ENCODE measurements at regions not wholly inside any gene's neighbourhood (a gene's known extent, or its start where the extent isn't known, plus 50 kb on each side); places are given as distances from the start of the nearest gene placed in this dataset.

- intact Hi-C loops (cut with DNase I): no loop called here
- 61 to 76% (median 70%) methylated on average over 3 of the region's 3 CpGs for WGBS, 3 donors
- no peak overlapping the region for H3K27ac ChIP-seq
Observed at GRCh38 chr2:147373800-147374422, 470.9 kb upstream of the ACVR2A start.

GRCh38 chr2:147368306-147368705 is 476.5 kb upstream of the ACVR2A start:
- Histone ChIP-seq H3K9me3 (no peaks in the 10 kb centered on the region), H3K27me3 (no peaks in the 10 kb centered on the region), H3K4me3 (no peak overlapping the region), H3K4me1 (ENCODE audit: insufficient read depth) (peaks cover 2% of the 10 kb centered on the region), H3K27ac (no peak overlapping the region), H3K36me3 (no peaks in the 10 kb centered on the region)
- TF ChIP-seq CTCF (IDR thresholded peaks at IDR 0.05) (no peak), EP300 (IDR thresholded peaks at IDR 0.05) (no peak), POLR2A (IDR thresholded peaks at IDR 0.05) (no peak)
- intact Hi-C loops (cut with DNase I): no loop called here
- DNase-seq: no peak

More at GRCh38 chr2:147373800-147374422, 470.9 kb upstream of the ACVR2A start:
- Histone ChIP-seq H3K4me1 (ENCODE audit: insufficient read depth) (no peaks in the 10 kb centered on the region), H3K4me3 (no peak overlapping the region), H3K27me3 (no peaks in the 10 kb centered on the region), H3K36me3 (no peaks in the 10 kb centered on the region), H3K9me3 (no peaks in the 10 kb centered on the region)
- DNase-seq: no peak
- TF ChIP-seq POLR2A (IDR thresholded peaks at IDR 0.05) (no peak), CTCF (IDR thresholded peaks at IDR 0.05) (no peak), EP300 (IDR thresholded peaks at IDR 0.05) (no peak)

GRCh38 chr2:147366279-147366678 is 478.6 kb upstream of the ACVR2A start:
- DNase-seq: no peak
- Histone ChIP-seq H3K27ac (no peak overlapping the region), H3K4me3 (no peak overlapping the region), H3K36me3 (no peaks in the 10 kb centered on the region), H3K9me3 (no peaks in the 10 kb centered on the region), H3K27me3 (no peaks in the 10 kb centered on the region), H3K4me1 (ENCODE audit: insufficient read depth) (peaks cover 2% of the 10 kb centered on the region)
- intact Hi-C loops (cut with DNase I): no loop called here
- TF ChIP-seq CTCF (IDR thresholded peaks at IDR 0.05) (no peak), EP300 (IDR thresholded peaks at IDR 0.05) (no peak), POLR2A (IDR thresholded peaks at IDR 0.05) (no peak)
- WGBS, 3 donors: 12 to 24% (median 13%) methylated on average over 6 of the region's 6 CpGs

GRCh38 chr2:147365622-147366021 is 479.2 kb upstream of the ACVR2A start:
- no peaks in the 10 kb centered on the region for H3K27me3 ChIP-seq
- TF ChIP-seq POLR2A (IDR thresholded peaks at IDR 0.05) (no peak), EP300 (IDR thresholded peaks at IDR 0.05) (no peak), CTCF (IDR thresholded peaks at IDR 0.05) (no peak)
- no peaks in the 10 kb centered on the region for H3K9me3 ChIP-seq
- H3K4me1 ChIP-seq (ENCODE audit: insufficient read depth): peaks cover 2% of the 10 kb centered on the region
- no peak overlapping the region for H3K27ac ChIP-seq
- DNase-seq: peak in 2 of 5 donors; percentile 16 to 31
- intact Hi-C loops (cut with DNase I): no loop called here
- H3K36me3 ChIP-seq: no peaks in the 10 kb centered on the region
- 8 to 16% (median 11%) methylated on average over 4 of the region's 4 CpGs for WGBS, 3 donors
- no peak overlapping the region for H3K4me3 ChIP-seq
